ENCODE measurements at regions not wholly inside any gene's neighbourhood (a gene's known extent, or its start where the extent isn't known, plus 50 kb on each side); places are given as distances from the start of the nearest gene placed in this dataset.

GRCh38 chr10:9994131-9994530 lies 1023.5 kb upstream of the CELF2 start:
- TF ChIP-seq, protein P1, sequence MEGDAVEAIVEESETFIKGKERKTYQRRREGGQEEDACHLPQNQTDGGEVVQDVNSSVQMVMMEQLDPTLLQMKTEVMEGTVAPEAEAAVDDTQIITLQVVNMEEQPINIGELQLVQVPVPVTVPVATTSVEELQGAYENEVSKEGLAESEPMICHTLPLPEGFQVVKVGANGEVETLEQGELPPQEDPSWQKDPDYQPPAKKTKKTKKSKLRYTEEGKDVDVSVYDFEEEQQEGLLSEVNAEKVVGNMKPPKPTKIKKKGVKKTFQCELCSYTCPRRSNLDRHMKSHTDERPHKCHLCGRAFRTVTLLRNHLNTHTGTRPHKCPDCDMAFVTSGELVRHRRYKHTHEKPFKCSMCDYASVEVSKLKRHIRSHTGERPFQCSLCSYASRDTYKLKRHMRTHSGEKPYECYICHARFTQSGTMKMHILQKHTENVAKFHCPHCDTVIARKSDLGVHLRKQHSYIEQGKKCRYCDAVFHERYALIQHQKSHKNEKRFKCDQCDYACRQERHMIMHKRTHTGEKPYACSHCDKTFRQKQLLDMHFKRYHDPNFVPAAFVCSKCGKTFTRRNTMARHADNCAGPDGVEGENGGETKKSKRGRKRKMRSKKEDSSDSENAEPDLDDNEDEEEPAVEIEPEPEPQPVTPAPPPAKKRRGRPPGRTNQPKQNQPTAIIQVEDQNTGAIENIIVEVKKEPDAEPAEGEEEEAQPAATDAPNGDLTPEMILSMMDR (IDR thresholded peaks at IDR 0.05; ENCODE audit: insufficient read depth, low read depth, low read length), result no peak
- TF ChIP-seq EZH2 (IDR thresholded peaks at IDR 0.05; ENCODE audit: insufficient read depth, low read length), result no peak
